Neutrophil (primary cell): ENCODE measurements at regions not wholly inside any gene's neighbourhood (a gene's known extent, or its start where the extent isn't known, plus 50 kb on each side); places are given as distances from the start of the nearest gene placed in this dataset.

Experiments used
- H3K27ac ChIP-seq: fragments of 200-600 bp; sonication (generic); 2 replicates; pipeline ENCODE4 v1.5.1; 2016; ENCODE audit warnings: mild to moderate bottlenecking, moderate library complexity
- H3K27me3 ChIP-seq: fragments of 200-600 bp; sonication (generic); 2 replicates; pipeline ENCODE4 v1.6.0; 2016; ENCODE audit warnings: mild to moderate bottlenecking
- H3K36me3 ChIP-seq: fragments of 200-600 bp; sonication (generic); 2 replicates; pipeline ENCODE4 v1.5.1; 2017
- H3K4me1 ChIP-seq, 2 experiments: fragments of 200-600 bp in 1 of 2; sonication (generic) in 1 of 2; 1 replicate in 1 of 2; 2 replicates in 1 of 2; pipeline versions ENCODE4 v1.5.1 to v1.6.1; 2013 to 2016; ENCODE audit warnings: low read depth in 1 of 2, low read length in 1 of 2, mild to moderate bottlenecking in 1 of 2, moderate library complexity in 1 of 2; ENCODE audit not compliant: control insufficient read depth in 1 of 2, insufficient read depth in 1 of 2
- H3K4me3 ChIP-seq, 2 experiments: fragments of 200-600 bp in 1 of 2; sonication (generic) in 1 of 2; 1 replicate in 1 of 2; 2 replicates in 1 of 2; pipeline ENCODE4 v1.5.1; 2013 to 2016; ENCODE audit warnings: low read depth in 1 of 2, low read length in 1 of 2, mild to moderate bottlenecking in 1 of 2, moderate library complexity in 1 of 2
- H3K9me3 ChIP-seq: fragments of 200-600 bp; sonication (generic); 2 replicates; pipeline ENCODE4 v1.5.1; 2016
- TF ChIP-seq, protein P1 (sequence below): fragments of 200-600 bp; sonication (generic); IDR thresholded peaks from 2 replicates; pipeline ENCODE4 v1.5.1; 2016; ENCODE audit warnings: antibody characterized with exemption

DNA sequence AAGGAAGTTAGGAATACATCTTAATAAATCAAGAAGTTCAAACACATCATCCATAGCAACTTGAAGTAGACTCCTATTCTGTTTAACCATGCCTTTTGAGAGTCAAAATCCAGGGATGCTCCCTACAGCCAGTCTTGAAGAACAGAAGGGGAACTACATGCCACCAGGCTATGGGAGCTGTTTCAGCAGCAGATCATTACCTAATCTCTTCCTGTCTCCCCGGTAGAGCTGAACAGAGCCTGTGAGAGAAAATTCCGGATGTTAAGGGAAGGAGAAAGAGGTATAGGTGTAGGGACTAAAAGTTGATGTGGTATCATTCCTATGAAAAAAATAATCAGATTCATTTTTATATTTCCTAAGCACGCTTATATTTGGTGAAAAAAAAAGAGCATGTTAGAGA is 352.2 kb downstream of the SPRY1 start:
- Histone ChIP-seq H3K27me3 (no peaks in the 10 kb centered on the region), H3K27ac (no peak overlapping the region), H3K4me3 (no peak overlapping the region), H3K9me3 (no peaks in the 10 kb centered on the region), H3K4me1 (peaks cover 36 to 40% of the 10 kb centered on the region in 2 experiments), H3K36me3 (no peaks in the 10 kb centered on the region)
- TF ChIP-seq, protein P1, sequence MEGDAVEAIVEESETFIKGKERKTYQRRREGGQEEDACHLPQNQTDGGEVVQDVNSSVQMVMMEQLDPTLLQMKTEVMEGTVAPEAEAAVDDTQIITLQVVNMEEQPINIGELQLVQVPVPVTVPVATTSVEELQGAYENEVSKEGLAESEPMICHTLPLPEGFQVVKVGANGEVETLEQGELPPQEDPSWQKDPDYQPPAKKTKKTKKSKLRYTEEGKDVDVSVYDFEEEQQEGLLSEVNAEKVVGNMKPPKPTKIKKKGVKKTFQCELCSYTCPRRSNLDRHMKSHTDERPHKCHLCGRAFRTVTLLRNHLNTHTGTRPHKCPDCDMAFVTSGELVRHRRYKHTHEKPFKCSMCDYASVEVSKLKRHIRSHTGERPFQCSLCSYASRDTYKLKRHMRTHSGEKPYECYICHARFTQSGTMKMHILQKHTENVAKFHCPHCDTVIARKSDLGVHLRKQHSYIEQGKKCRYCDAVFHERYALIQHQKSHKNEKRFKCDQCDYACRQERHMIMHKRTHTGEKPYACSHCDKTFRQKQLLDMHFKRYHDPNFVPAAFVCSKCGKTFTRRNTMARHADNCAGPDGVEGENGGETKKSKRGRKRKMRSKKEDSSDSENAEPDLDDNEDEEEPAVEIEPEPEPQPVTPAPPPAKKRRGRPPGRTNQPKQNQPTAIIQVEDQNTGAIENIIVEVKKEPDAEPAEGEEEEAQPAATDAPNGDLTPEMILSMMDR = no peak

DNA sequence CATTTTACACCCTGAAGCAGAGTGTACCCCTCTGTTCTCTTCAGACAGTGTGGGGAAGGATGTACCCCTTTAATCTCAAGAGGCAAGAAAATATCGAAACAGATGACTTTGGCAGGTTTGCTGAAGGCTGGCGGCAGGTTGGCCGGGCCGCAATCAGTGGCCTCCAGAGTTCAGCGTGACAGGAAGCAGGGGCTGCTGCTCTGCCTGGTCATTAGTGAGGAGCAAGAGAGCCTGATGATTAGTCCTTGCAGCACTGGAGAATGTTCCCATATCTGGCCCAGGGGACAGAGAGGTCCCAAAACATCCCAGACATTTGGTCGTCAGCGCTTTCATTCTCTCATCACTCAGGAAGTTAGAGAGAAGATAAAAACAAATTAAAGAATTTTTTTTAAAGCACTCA is 352.8 kb downstream of the SPRY1 start:
- Histone ChIP-seq H3K4me3 (no peak overlapping the region), H3K4me1 (peaks cover 30 to 36% of the 10 kb centered on the region in 2 experiments), H3K27me3 (no peaks in the 10 kb centered on the region), H3K36me3 (no peaks in the 10 kb centered on the region), H3K27ac (no peak overlapping the region), H3K9me3 (no peaks in the 10 kb centered on the region)
- TF ChIP-seq, protein P1 = no peak

DNA sequence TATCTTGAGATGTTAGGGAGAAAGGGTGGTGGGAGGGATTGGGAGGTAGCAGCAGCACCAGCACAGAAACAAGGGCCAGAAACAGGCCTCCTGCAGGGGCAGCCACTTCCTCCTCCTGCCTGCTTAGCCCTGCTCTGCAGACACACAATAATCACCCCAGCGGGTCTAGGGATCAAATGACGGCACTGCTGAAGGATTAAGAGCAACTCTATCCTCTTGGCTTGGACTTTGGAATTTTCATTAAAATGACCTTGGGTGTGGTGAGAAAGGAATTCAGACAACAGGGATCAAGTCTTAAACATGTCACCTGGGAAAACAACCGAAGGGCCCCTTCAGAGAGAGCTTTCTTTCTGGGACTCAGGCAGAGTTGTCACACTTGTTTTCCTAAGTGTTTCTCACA is 353.4 kb downstream of the SPRY1 start:
- H3K4me3 ChIP-seq = no peak overlapping the region
- TF ChIP-seq, protein P1 = no peak
- no peaks in the 10 kb centered on the region for H3K27me3 ChIP-seq
- no peaks in the 10 kb centered on the region for H3K9me3 ChIP-seq
- H3K27ac ChIP-seq = no peak overlapping the region
- peaks cover 23 to 29% of the 10 kb centered on the region in 2 experiments for H3K4me1 ChIP-seq
- no peaks in the 10 kb centered on the region for H3K36me3 ChIP-seq

DNA sequence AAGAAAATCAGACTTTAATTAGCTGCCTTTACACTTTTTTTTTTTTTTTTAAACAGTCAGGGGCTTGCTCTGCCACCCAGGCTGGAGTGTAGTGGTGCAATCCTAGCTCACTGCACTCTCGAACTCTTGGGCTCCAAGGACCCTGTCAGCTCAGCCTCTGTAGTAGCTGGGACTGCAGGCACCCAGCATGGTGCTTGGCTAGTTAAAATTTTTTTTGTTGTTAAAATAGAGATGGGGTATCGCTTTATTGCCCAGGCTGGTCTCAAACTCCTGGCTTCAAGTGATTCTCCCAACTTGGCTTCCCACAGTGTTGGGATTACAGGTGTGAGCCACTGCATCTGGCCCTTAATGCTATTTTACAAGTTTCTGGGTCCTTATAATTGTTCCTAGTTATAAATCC is 359.1 kb downstream of the SPRY1 start:
- Histone ChIP-seq H3K4me1 (no peaks in the 10 kb centered on the region), H3K36me3 (no peaks in the 10 kb centered on the region), H3K9me3 (no peaks in the 10 kb centered on the region), H3K27me3 (no peaks in the 10 kb centered on the region), H3K27ac (no peak overlapping the region), H3K4me3 (no peak overlapping the region)
- TF ChIP-seq, protein P1 = no peak

DNA sequence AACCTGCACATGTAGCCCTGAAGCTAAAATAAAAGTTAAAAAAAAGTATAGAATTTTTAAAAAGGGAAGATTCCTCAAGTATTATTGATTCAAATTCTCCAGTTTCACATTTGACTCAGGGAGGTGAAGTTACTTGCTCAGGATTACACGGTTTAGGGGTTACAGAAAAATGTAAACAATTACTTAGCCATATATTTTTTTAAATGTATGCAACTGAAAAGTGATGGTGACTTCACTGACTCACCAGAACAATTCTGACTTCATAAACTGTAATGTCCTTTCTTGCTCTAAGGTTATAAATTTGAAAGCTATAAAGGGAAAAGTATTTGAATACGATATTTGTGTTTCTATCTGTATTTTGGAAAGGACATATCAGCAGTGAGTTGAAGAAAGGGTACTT is 371.2 kb downstream of the SPRY1 start:
- Histone ChIP-seq H3K4me1 (peaks cover 0 to 3% of the 10 kb centered on the region in 2 experiments), H3K27ac (no peak overlapping the region), H3K27me3 (no peaks in the 10 kb centered on the region), H3K4me3 (no peak overlapping the region), H3K36me3 (no peaks in the 10 kb centered on the region), H3K9me3 (no peaks in the 10 kb centered on the region)
- TF ChIP-seq, protein P1 = no peak

DNA sequence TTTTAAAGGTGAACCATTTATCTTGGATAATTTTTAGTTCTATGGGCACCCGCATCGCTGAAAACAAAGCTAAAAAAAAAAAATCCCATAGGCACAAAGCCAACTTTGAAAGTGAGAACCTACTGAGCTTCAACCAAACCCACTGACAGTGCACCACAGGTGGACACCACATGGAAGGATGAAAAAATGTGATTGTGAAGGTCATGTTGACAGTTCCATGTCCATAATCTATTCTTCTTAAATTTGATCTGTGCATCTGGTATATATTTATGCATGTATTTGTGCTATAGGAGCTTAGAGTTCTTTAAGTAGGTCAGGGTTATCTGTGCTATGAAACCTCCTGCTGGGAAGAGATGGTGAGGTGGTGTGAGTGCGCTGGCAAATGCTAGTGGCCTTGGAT is 374.3 kb downstream of the SPRY1 start:
- H3K4me3 ChIP-seq = no peak overlapping the region
- TF ChIP-seq, protein P1 = no peak
- H3K36me3 ChIP-seq = no peaks in the 10 kb centered on the region
- no peaks in the 10 kb centered on the region for H3K27me3 ChIP-seq
- H3K9me3 ChIP-seq = no peaks in the 10 kb centered on the region
- no peaks in the 10 kb centered on the region for H3K4me1 ChIP-seq
- no peak overlapping the region for H3K27ac ChIP-seq
